ENCODE measurements at regions not wholly inside any gene's neighbourhood (a gene's known extent, or its start where the extent isn't known, plus 50 kb on each side); places are given as distances from the start of the nearest gene placed in this dataset.

DNA sequence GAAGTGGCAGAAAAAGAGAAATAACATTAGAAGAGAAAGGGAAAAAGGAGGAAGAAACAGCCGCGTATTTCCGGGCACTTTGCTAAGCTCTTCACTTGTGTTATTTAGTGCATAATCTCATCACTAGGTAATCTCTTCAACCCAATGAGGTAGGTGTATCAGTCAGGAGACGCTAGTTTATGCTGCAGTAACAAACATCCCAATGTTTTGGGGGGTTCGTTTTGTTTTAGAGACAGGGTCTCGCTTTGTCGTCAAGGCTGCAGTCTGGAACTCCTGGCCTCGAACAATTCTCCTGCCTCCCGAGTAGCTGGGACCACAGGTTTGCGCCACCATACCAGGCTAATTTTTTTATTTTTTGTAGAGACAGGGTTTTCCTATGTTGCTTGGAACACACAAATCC, 61.7 kb downstream of the ZFP36L2 start:
- DNase-seq (ENCODE audit: insufficient read length, low spot score) (no peak), FAIRE-seq (no peak)
- TF ChIP-seq, protein P1, sequence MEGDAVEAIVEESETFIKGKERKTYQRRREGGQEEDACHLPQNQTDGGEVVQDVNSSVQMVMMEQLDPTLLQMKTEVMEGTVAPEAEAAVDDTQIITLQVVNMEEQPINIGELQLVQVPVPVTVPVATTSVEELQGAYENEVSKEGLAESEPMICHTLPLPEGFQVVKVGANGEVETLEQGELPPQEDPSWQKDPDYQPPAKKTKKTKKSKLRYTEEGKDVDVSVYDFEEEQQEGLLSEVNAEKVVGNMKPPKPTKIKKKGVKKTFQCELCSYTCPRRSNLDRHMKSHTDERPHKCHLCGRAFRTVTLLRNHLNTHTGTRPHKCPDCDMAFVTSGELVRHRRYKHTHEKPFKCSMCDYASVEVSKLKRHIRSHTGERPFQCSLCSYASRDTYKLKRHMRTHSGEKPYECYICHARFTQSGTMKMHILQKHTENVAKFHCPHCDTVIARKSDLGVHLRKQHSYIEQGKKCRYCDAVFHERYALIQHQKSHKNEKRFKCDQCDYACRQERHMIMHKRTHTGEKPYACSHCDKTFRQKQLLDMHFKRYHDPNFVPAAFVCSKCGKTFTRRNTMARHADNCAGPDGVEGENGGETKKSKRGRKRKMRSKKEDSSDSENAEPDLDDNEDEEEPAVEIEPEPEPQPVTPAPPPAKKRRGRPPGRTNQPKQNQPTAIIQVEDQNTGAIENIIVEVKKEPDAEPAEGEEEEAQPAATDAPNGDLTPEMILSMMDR (IDR thresholded peaks at IDR 0.05; ENCODE audit: insufficient read depth, missing control alignments) = no peak

DNA sequence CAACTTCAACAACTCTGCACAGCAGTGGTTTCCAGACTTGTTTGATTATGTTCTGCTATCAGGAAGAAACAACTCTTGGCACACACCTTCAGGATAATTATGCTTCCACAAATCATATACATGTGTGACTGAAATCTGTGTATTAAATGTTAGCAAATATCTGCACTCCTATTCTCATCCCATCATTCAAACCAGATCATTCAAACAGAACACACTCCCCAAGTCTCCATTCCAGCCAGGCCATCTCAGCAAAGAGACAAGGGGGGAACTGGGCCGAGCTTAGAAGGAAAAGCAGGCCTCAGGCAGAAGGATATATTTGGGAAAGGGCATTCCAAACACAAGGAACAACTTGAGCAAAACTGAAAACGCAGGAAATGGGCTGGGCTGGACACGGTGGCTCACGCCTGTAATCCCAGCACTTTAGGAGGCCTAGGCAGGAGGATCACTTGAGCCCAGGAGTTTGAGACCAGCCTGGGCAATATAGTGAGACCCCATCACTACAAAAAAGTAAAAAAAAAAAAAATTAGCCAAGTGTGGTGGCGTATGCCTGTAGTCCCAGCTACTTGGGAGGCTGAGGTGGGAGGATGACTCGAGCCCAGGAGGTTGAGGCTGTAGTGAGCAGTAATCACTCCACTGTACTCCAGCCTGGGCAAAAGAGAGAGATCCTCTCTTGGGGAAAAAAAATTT, 62.7 kb downstream of the ZFP36L2 start:
- FAIRE-seq = no peak
- TF ChIP-seq, protein P1 (IDR thresholded peaks at IDR 0.05; ENCODE audit: insufficient read depth, missing control alignments) = no peak
- DNase-seq (ENCODE audit: insufficient read length, low spot score) = no peak

DNA sequence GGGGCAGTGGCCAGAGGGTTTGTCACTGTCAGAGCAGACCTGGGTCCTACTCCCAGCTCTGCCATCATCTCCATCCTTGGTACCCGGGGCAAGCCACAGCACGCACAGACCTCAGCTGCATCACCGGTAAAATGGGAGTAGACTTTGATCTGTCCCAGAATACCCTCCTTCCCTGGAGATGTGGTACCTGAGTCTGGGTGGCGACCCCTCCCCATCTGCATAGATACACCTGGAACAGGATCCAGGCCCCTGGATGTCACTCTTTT, 64.0 kb downstream of the ZFP36L2 start:
- DNase-seq (ENCODE audit: insufficient read length, low spot score) = no peak
- no peak for FAIRE-seq
- TF ChIP-seq, protein P1 (IDR thresholded peaks at IDR 0.05; ENCODE audit: insufficient read depth, missing control alignments) = no peak

DNA sequence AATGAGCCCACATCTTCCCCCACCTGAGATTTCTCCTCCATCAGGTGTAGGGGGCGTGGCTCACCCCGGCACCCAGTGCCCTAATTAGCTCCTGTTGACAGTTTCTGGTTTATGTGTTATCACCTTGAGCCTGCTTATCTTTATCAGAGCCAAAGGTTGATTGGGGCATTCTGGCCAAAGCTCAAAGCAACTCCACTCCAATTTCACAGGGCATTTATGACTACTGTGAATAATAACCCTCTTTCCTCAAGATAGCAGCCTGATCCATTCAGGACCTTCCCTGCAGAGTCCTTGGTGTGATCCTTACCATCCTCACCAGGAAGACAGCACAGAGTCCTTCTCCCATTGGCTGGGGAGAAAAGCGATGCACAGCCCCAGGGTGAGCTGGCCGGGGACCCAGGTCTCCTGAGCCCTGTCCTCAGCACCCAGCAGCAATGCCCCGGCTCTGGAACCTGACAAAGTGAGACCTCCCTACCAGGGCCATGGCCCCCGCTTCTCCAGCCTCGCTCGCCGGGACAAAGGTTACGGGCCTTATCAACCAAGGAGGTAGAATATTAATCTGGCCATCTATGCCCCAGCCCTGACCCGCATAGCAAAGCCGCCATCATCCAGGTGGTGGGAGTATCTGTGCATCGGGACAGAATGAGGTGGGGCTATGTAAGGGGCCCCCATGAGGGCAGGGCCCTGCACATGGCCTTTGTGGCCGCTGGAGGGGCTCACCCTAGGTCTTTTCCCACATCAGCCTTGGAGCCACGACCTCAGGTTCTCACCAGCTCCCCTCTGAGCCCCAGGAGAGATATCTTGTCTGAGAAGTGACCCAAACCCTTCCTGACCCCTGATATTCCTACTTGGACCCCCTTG, 64.5 kb downstream of the ZFP36L2 start:
- TF ChIP-seq, protein P1 (IDR thresholded peaks at IDR 0.05; ENCODE audit: insufficient read depth, missing control alignments) = no peak
- DNase-seq (ENCODE audit: insufficient read length, low spot score) (no peak), FAIRE-seq (no peak)

DNA sequence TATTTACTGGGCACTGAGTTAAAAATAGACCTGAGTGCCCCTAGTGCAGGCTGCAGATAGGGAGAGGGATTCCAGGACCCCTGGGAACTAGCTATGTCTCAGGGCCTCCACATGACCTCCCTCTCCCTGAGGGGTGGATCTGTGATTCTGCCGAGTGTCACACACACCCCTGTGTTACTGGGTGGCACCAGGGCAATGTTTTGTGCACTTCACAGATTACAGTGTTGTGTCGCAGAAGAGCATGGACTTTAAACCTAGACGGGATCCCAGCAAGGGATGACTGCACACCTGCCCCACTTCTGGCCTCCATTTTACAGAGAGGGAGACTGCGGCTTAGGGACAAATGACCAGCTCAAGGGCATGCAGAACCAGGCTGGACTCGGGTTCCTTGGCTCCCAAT, 65.6 kb downstream of the ZFP36L2 start:
- TF ChIP-seq, protein P1 (IDR thresholded peaks at IDR 0.05; ENCODE audit: insufficient read depth, missing control alignments) = no peak
- FAIRE-seq (no peak), DNase-seq (ENCODE audit: insufficient read length, low spot score) (no peak)

DNA sequence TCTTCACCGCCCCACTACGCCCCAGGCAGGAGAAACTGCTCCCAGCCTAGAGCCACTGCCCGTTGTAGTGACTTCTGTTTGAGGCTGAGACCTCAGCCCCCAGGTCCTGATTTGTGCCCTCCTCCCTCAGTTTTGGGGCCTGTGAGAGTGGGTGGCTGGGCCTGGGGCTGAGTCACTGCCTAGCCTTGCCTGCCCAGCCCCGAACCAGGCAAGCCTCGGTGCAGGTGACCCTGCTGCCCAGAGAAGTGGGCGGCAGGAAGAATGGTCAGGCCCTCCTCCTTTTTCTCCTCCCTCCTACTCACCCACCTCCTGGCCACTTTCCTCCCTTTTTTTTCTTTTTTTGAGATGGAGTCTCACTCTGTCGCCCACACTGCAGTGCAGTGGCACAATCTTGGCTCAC, 66.6 kb downstream of the ZFP36L2 start:
- DNase-seq (ENCODE audit: insufficient read length, low spot score) (no peak), FAIRE-seq (no peak)
- TF ChIP-seq, protein P1 (IDR thresholded peaks at IDR 0.05; ENCODE audit: insufficient read depth, missing control alignments) = no peak
